ENCODE measurements at regions not wholly inside any gene's neighbourhood (a gene's known extent, or its start where the extent isn't known, plus 50 kb on each side); places are given as distances from the start of the nearest gene placed in this dataset.

- Histone ChIP-seq H3K4me1 (no peaks in the 10 kb centered on the region), H3K27me3 (no peaks in the 10 kb centered on the region), H3K4me3 (ENCODE audit: low read depth, low read length) (no peak overlapping the region), H3K36me3 (no peaks in the 10 kb centered on the region), H3K9me3 (no peaks in the 10 kb centered on the region)
- TF ChIP-seq CTCF (IDR thresholded peaks at IDR 0.05; ENCODE audit: low read depth, low read length): no peak
- no peak for DNase-seq
These were observed 160.2 kb upstream of the FGF13 start for GRCh38 chrX:138871739-138872138.

GRCh38 chrX:138866643-138867042, 155.1 kb upstream of the FGF13 start:
- no peaks in the 10 kb centered on the region for H3K9me3 ChIP-seq
- H3K36me3 ChIP-seq: no peaks in the 10 kb centered on the region
- no peaks in the 10 kb centered on the region for H3K4me1 ChIP-seq
- DNase-seq: no peak
- no peak for TF ChIP-seq CTCF (IDR thresholded peaks at IDR 0.05; ENCODE audit: low read depth, low read length)
- no peaks in the 10 kb centered on the region for H3K27me3 ChIP-seq
- H3K4me3 ChIP-seq (ENCODE audit: low read depth, low read length): no peak overlapping the region

GRCh38 chrX:138865093-138865649, 153.7 kb upstream of the FGF13 start:
- H3K9me3 ChIP-seq: no peaks in the 10 kb centered on the region

GRCh38 chrX:138859421-138859820, 147.9 kb upstream of the FGF13 start:
- Histone ChIP-seq H3K36me3 (no peaks in the 10 kb centered on the region), H3K4me3 (ENCODE audit: low read depth, low read length) (no peak overlapping the region), H3K27me3 (no peaks in the 10 kb centered on the region), H3K4me1 (no peaks in the 10 kb centered on the region), H3K9me3 (no peaks in the 10 kb centered on the region)
- DNase-seq: no peak
- no peak for TF ChIP-seq CTCF (IDR thresholded peaks at IDR 0.05; ENCODE audit: low read depth, low read length)

More at GRCh38 chrX:138865093-138865649, 153.7 kb upstream of the FGF13 start:
- no peak for TF ChIP-seq CTCF (IDR thresholded peaks at IDR 0.05; ENCODE audit: low read depth, low read length)
- Histone ChIP-seq H3K36me3 (no peaks in the 10 kb centered on the region), H3K27me3 (no peaks in the 10 kb centered on the region), H3K4me1 (no peaks in the 10 kb centered on the region), H3K4me3 (ENCODE audit: low read depth, low read length) (no peak overlapping the region)
- no peak for DNase-seq

GRCh38 chrX:138858951-138859350, 147.4 kb upstream of the FGF13 start:
- Histone ChIP-seq H3K4me1 (no peaks in the 10 kb centered on the region), H3K36me3 (no peaks in the 10 kb centered on the region)

More at GRCh38 chrX:138858951-138859350, 147.4 kb upstream of the FGF13 start:
- TF ChIP-seq CTCF (IDR thresholded peaks at IDR 0.05; ENCODE audit: low read depth, low read length): no peak
- Histone ChIP-seq H3K4me3 (ENCODE audit: low read depth, low read length) (no peak overlapping the region), H3K27me3 (no peaks in the 10 kb centered on the region), H3K9me3 (no peaks in the 10 kb centered on the region)
- DNase-seq: no peak

All from BE2C (cell line).